Heart left ventricle (tissue), 13 donors: ENCODE measurements at regions not wholly inside any gene's neighbourhood (a gene's known extent, or its start where the extent isn't known, plus 50 kb on each side); places are given as distances from the start of the nearest gene placed in this dataset.

ENCODE experiments used
- CTCF ChIP-seq, 12 donors: fragments of 200-600 bp; sonication (generic) in 4 of 12; IDR thresholded peaks; one replicate each; pipeline versions ENCODE4 v1.5.0 to v1.8.0; 2018 to 2022; ENCODE audit warnings: antibody characterized with exemption in 12 of 12, mild to moderate bottlenecking in 5 of 12
- POLR2A ChIP-seq, 2 donors: fragments of 450-650 bp; IDR thresholded peaks; one replicate each; pipeline ENCODE4 v1.6.1; 2017; ENCODE audit warnings: antibody characterized with exemption in 2 of 2, mild to moderate bottlenecking in 2 of 2, moderate library complexity in 2 of 2
- donor health status: ischemic (EF 13 %, LVEDD 7.1; RV severe dilation, severe dysfunction).
- donor health status: DM: no; HTN: yes; CAD: no.
- donor health status: DM: no; HTN: no; CAD: no.
- donor health status: ischemic (EF 25% LVEDD 6.9; RV normal size, moderate dysfunction).
- donor health status: ischemic (EF 25% LVEDD 5.7; RV mildly dilated, moderate dysfunction).
- donor health status: ischemic (EF 35%, LVEDD 5.7; RV mildly dilated, moderate dysfunction).
- donor health status: nonischemic (EF 11% LVEDD 7.7; RV severe dilation, severe dysfunction).
- donor health status: DM: yes; HTN: yes; CAD: no.
- donor health status: PGD.
- donor health status: ischemic (EF 29% LVEDD 5.4; RV normal size, mild dysfunction).
- donor health status: nonischemic (EF 23%, LVEDD 6.1; RV moderate dilation, normal function).

- peak in 11 of 12 donors; percentile 17 to 62 (median 37) for TF ChIP-seq CTCF (IDR thresholded peaks at IDR 0.05)
- TF ChIP-seq POLR2A (IDR thresholded peaks at IDR 0.05) = no peak
These were observed 299.4 kb upstream of the RASA1 start for GRCh38 chr5:86968301-86968753.
